ENCODE measurements at regions not wholly inside any gene's neighbourhood (a gene's known extent, or its start where the extent isn't known, plus 50 kb on each side); places are given as distances from the start of the nearest gene placed in this dataset.

DNA sequence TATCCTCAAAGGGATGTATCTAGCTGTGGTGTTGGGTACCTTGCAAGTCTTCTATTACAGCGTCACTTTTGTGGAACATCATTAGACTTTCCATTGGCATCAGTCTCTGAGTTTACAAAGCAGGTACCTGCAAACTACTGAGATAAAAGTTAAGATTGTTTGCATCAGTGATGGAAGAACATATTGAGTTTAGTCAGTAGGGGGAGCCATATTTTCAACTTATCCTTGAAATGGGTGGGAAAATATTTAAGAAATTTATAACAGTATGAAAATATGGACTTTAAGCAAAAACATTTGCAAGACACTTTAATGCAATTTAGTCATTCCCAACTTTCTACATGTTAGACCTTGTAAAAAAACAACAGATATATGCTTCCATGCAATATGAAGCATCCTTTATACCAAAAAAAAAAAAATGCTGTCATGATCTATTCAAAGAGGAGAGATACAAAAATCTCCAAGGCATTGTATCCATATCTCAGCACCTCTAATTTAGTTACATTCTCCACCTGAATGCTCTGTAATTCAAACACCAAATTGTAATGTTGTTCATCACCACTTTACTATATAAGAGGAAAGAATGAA, 98.6 kb upstream of the ADAMTS19 start (continued):
- TF ChIP-seq, protein P1, sequence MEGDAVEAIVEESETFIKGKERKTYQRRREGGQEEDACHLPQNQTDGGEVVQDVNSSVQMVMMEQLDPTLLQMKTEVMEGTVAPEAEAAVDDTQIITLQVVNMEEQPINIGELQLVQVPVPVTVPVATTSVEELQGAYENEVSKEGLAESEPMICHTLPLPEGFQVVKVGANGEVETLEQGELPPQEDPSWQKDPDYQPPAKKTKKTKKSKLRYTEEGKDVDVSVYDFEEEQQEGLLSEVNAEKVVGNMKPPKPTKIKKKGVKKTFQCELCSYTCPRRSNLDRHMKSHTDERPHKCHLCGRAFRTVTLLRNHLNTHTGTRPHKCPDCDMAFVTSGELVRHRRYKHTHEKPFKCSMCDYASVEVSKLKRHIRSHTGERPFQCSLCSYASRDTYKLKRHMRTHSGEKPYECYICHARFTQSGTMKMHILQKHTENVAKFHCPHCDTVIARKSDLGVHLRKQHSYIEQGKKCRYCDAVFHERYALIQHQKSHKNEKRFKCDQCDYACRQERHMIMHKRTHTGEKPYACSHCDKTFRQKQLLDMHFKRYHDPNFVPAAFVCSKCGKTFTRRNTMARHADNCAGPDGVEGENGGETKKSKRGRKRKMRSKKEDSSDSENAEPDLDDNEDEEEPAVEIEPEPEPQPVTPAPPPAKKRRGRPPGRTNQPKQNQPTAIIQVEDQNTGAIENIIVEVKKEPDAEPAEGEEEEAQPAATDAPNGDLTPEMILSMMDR (IDR thresholded peaks at IDR 0.05; ENCODE audit: low read depth, low read length, missing input control): no peak
- no peak for TF ChIP-seq EGR1 (IDR thresholded peaks at IDR 0.05; ENCODE audit: low read depth in 2 of 2)
- TF ChIP-seq NR2F2 (IDR thresholded peaks at IDR 0.05): no peak

DNA sequence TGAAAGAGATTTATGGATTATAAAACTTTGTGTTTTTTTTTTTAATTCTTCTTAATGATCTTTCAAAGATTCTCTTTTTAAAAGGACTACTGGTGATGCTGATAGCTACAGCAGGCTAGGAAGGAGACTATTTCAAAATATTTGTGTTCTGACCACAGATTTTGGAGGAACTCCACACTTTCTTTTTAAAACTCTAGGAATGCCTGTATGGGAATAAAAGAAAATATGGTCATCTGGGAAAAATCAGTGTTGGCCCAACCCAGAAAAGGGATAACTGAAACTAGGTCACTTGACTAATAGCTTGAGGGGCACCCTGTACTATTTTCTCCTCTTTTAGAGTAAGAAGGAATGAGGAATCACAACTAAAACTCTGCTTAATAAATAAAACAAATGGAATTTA, 97.6 kb upstream of the ADAMTS19 start:
- no peak overlapping the region for H3K4me3 ChIP-seq (ENCODE audit: low read depth in 1 of 3, low read length in 3 of 3)
- H3K27ac ChIP-seq (ENCODE audit: low read depth in 1 of 2, low read length in 2 of 2): no peak overlapping the region
- no peak overlapping the region for H3K9ac ChIP-seq (ENCODE audit: low read depth in 1 of 2, low read length in 2 of 2)
- H3K27me3 ChIP-seq (ENCODE audit: control insufficient read depth in 4 of 4, insufficient read depth in 4 of 4, low read length in 3 of 4): no peaks in the 10 kb centered on the region
- TF ChIP-seq, protein P2, sequence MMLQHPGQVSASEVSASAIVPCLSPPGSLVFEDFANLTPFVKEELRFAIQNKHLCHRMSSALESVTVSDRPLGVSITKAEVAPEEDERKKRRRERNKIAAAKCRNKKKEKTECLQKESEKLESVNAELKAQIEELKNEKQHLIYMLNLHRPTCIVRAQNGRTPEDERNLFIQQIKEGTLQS (IDR thresholded peaks at IDR 0.05): no peak
- TF ChIP-seq, protein P3, sequence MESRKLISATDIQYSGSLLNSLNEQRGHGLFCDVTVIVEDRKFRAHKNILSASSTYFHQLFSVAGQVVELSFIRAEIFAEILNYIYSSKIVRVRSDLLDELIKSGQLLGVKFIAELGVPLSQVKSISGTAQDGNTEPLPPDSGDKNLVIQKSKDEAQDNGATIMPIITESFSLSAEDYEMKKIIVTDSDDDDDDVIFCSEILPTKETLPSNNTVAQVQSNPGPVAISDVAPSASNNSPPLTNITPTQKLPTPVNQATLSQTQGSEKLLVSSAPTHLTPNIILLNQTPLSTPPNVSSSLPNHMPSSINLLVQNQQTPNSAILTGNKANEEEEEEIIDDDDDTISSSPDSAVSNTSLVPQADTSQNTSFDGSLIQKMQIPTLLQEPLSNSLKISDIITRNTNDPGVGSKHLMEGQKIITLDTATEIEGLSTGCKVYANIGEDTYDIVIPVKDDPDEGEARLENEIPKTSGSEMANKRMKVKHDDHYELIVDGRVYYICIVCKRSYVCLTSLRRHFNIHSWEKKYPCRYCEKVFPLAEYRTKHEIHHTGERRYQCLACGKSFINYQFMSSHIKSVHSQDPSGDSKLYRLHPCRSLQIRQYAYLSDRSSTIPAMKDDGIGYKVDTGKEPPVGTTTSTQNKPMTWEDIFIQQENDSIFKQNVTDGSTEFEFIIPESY (IDR thresholded peaks at IDR 0.05): no peak
- TF ChIP-seq RXRA (IDR thresholded peaks at IDR 0.05) (no peak), FOXA2 (IDR thresholded peaks at IDR 0.05) (no peak), HNF4G (IDR thresholded peaks at IDR 0.05) (no peak), RAD21 (IDR thresholded peaks at IDR 0.05) (no peak), YY1 (IDR thresholded peaks at IDR 0.05) (no peak), GABPA (IDR thresholded peaks at IDR 0.05 in 1 of 2, conservative IDR thresholded peaks at IDR 0.05 in 1 of 2) (no peak), TAF1 (conservative IDR thresholded peaks at IDR 0.05) (no peak), SP1 (IDR thresholded peaks at IDR 0.05) (no peak), FOXA1 (IDR thresholded peaks at IDR 0.05) (no peak), HNF4A (conservative IDR thresholded peaks at IDR 0.05) (no peak), NR2F2 (IDR thresholded peaks at IDR 0.05) (no peak), JUND (IDR thresholded peaks at IDR 0.05) (no peak), EGR1 (IDR thresholded peaks at IDR 0.05; ENCODE audit: low read depth in 2 of 2) (no peak)
- TF ChIP-seq, protein P4, sequence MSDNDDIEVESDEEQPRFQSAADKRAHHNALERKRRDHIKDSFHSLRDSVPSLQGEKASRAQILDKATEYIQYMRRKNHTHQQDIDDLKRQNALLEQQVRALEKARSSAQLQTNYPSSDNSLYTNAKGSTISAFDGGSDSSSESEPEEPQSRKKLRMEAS (IDR thresholded peaks at IDR 0.05): no peak
- TF ChIP-seq, protein P5, sequence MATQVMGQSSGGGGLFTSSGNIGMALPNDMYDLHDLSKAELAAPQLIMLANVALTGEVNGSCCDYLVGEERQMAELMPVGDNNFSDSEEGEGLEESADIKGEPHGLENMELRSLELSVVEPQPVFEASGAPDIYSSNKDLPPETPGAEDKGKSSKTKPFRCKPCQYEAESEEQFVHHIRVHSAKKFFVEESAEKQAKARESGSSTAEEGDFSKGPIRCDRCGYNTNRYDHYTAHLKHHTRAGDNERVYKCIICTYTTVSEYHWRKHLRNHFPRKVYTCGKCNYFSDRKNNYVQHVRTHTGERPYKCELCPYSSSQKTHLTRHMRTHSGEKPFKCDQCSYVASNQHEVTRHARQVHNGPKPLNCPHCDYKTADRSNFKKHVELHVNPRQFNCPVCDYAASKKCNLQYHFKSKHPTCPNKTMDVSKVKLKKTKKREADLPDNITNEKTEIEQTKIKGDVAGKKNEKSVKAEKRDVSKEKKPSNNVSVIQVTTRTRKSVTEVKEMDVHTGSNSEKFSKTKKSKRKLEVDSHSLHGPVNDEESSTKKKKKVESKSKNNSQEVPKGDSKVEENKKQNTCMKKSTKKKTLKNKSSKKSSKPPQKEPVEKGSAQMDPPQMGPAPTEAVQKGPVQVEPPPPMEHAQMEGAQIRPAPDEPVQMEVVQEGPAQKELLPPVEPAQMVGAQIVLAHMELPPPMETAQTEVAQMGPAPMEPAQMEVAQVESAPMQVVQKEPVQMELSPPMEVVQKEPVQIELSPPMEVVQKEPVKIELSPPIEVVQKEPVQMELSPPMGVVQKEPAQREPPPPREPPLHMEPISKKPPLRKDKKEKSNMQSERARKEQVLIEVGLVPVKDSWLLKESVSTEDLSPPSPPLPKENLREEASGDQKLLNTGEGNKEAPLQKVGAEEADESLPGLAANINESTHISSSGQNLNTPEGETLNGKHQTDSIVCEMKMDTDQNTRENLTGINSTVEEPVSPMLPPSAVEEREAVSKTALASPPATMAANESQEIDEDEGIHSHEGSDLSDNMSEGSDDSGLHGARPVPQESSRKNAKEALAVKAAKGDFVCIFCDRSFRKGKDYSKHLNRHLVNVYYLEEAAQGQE (IDR thresholded peaks at IDR 0.05): no peak
- TF ChIP-seq, protein P1 (IDR thresholded peaks at IDR 0.05; ENCODE audit: low read depth, low read length, missing input control): no peak
- H3K4me1 ChIP-seq (ENCODE audit: control insufficient read depth in 4 of 4, insufficient read depth in 4 of 4, low read length in 3 of 4): no peaks in the 10 kb centered on the region
- no peaks in the 10 kb centered on the region for H3K9me3 ChIP-seq (ENCODE audit: control insufficient read depth in 4 of 4, low read length in 3 of 4)
- H3K36me3 ChIP-seq (ENCODE audit: control insufficient read depth in 4 of 4, insufficient read depth in 3 of 4, low read depth in 1 of 4, low read length in 3 of 4): peaks cover 0 to 2% (median 0%) of the 10 kb centered on the region in 4 donors
- DNase-seq (ENCODE audit: low spot score): no peak
